HL-60 (cell line): ENCODE measurements at regions not wholly inside any gene's neighbourhood (a gene's known extent, or its start where the extent isn't known, plus 50 kb on each side); places are given as distances from the start of the nearest gene placed in this dataset.
A peak's percentile ranks its signal among the peaks of the same experiment; 100 is the strongest.

Source experiments
- DNase-seq, 2 experiments: peaks; one replicate each; pipeline ENCODE4 v3.0.0-alpha.2; 2010 to 2020; ENCODE audit warnings: low read depth in 1 of 2, low spot score in 1 of 2
- H3K27ac ChIP-seq: fragments of 250-450 bp; sonication (Bioruptor Pico); replicated peaks from 2 replicates; pipeline ENCODE4 v1.5.1; 2020; ENCODE audit warnings: mild to moderate bottlenecking, moderate library complexity
- H3K27me3 ChIP-seq: fragments of 250-450 bp; sonication (Bioruptor Pico); 2 replicates; pipeline ENCODE4 v1.5.1; 2021; ENCODE audit warnings: mild to moderate bottlenecking, moderate library complexity; ENCODE audit not compliant: insufficient read depth, poor library complexity, severe bottlenecking
- H3K4me3 ChIP-seq: replicated peaks from 2 replicates; pipeline ENCODE4 v1.5.1; 2011; ENCODE audit warnings: mild to moderate bottlenecking, control low read depth, low read length; ENCODE audit not compliant: insufficient read depth
- CTCF ChIP-seq: IDR thresholded peaks from one replicate; pipeline ENCODE4 v1.5.1; 2011; ENCODE audit warnings: low read length, control low read depth, inconsistent platforms; ENCODE audit not compliant: insufficient read depth
- GABPA ChIP-seq: IDR thresholded peaks from 2 replicates; pipeline ENCODE4 v1.6.1; 2012; ENCODE audit warnings: low read depth
- POLR2AphosphoS5 ChIP-seq: IDR thresholded peaks from 2 replicates; pipeline ENCODE4 v1.6.1; 2012; ENCODE audit warnings: low read depth
- REST ChIP-seq: IDR thresholded peaks from 2 replicates; pipeline ENCODE4 v1.6.1; 2012; ENCODE audit warnings: low read depth; ENCODE audit not compliant: insufficient replicate concordance
- SPI1 ChIP-seq: IDR thresholded peaks from 2 replicates; pipeline ENCODE4 v1.6.1; 2012; ENCODE audit warnings: low read depth, mild to moderate bottlenecking, borderline replicate concordance

- no peak for TF ChIP-seq GABPA
- TF ChIP-seq POLR2AphosphoS5 = no peak
- no peak for TF ChIP-seq SPI1
- no peak for TF ChIP-seq CTCF
- TF ChIP-seq REST = no peak
- peak; percentile 5 to 22 for DNase-seq
- no peak overlapping the region for H3K4me3 ChIP-seq
- no peak overlapping the region for H3K27ac ChIP-seq
- H3K27me3 ChIP-seq = no peaks in the 10 kb centered on the region
Observed at GRCh38 chr4:112765317-112765974, 128.5 kb downstream of the LARP7 start.

- peak in 1 of 2 experiments; percentile 17 for DNase-seq
- Histone ChIP-seq H3K4me3 (no peak overlapping the region), H3K27me3 (no peaks in the 10 kb centered on the region), H3K27ac (no peak overlapping the region)
- TF ChIP-seq SPI1 (no peak), CTCF (peak; percentile 30), POLR2AphosphoS5 (no peak), REST (no peak), GABPA (no peak)
Observed at GRCh38 chr4:112766422-112766821, 129.5 kb downstream of the LARP7 start.

- no peak for DNase-seq
- Histone ChIP-seq H3K4me3 (no peak overlapping the region), H3K27ac (no peak overlapping the region), H3K27me3 (no peaks in the 10 kb centered on the region)
- TF ChIP-seq GABPA (no peak), POLR2AphosphoS5 (no peak), CTCF (no peak), REST (no peak), SPI1 (no peak)
Observed at GRCh38 chr4:112767386-112767785, 130.4 kb downstream of the LARP7 start.
